Smooth muscle cell (in vitro differentiated cells): ENCODE measurements at regions not wholly inside any gene's neighbourhood (a gene's known extent, or its start where the extent isn't known, plus 50 kb on each side); places are given as distances from the start of the nearest gene placed in this dataset.
A peak's percentile ranks its signal among the peaks of the same experiment; 100 is the strongest.

Source experiments
- DNase-seq: peaks from one replicate; lab custom pipeline; 2025; ENCODE audit not compliant: unreplicated experiment; lab: John Stamatoyannopoulos, UW
- H2AFZ ChIP-seq: fragments of 200-600 bp; sonication (generic); 2 replicates; pipeline ENCODE4 v1.6.0; 2016; ENCODE audit warnings: antibody characterized with exemption, low read depth, mild to moderate bottlenecking
- H3F3A ChIP-seq: fragments of 200-600 bp; sonication (generic); 2 replicates; pipeline ENCODE4 v1.6.0; 2017; ENCODE audit warnings: antibody characterized with exemption, low read depth
- H3K27ac ChIP-seq: fragments of 200-600 bp; sonication (generic); 2 replicates; pipeline ENCODE4 v1.5.1; 2016; ENCODE audit warnings: low read depth, mild to moderate bottlenecking
- H3K27me3 ChIP-seq: fragments of 200-600 bp; sonication (generic); 2 replicates; pipeline ENCODE4 v1.6.1; 2016; ENCODE audit warnings: low read depth, mild to moderate bottlenecking
- H3K36me3 ChIP-seq: fragments of 200-600 bp; sonication (generic); 2 replicates; pipeline ENCODE4 v1.5.1; 2016; ENCODE audit warnings: low read depth
- H3K4me1 ChIP-seq: fragments of 200-600 bp; sonication (generic); 2 replicates; pipeline ENCODE4 v1.5.1; 2016; ENCODE audit warnings: low read depth
- H3K4me2 ChIP-seq: fragments of 200-600 bp; sonication (generic); 2 replicates; pipeline ENCODE4 v1.6.0; 2016; ENCODE audit warnings: mild to moderate bottlenecking
- H3K4me3 ChIP-seq: fragments of 200-600 bp; sonication (generic); 2 replicates; pipeline ENCODE4 v1.5.1; 2016; ENCODE audit warnings: mild to moderate bottlenecking
- H3K79me2 ChIP-seq: fragments of 200-600 bp; sonication (generic); 2 replicates; pipeline ENCODE4 v1.6.0; 2016; ENCODE audit warnings: low read depth, mild to moderate bottlenecking
- H3K9ac ChIP-seq: fragments of 200-600 bp; sonication (generic); 2 replicates; pipeline ENCODE4 v1.6.0; 2016; ENCODE audit warnings: low read depth
- H3K9me3 ChIP-seq: fragments of 200-600 bp; sonication (generic); replicated peaks from 2 replicates; pipeline ENCODE4 v1.5.1; 2016; ENCODE audit warnings: low read depth
- H4K20me1 ChIP-seq: fragments of 200-600 bp; sonication (generic); 2 replicates; pipeline ENCODE4 v1.6.0; 2016; ENCODE audit warnings: low read depth
- WGBS: methylation state at CpG from one replicate; pipeline ENCODE4 v1.1.7; 2016; ENCODE audit warnings: low lambda C conversion rate; 5-methylcytosine and 5-hydroxymethylcytosine counted together
- TF ChIP-seq, protein P1 (sequence below): fragments of 200-600 bp; sonication (generic); IDR thresholded peaks from 2 replicates; pipeline ENCODE4 v1.5.1; 2017; ENCODE audit warnings: borderline replicate concordance, mild to moderate bottlenecking, antibody characterized with exemption; ENCODE audit not compliant: insufficient read depth, poor library complexity, severe bottlenecking

DNA sequence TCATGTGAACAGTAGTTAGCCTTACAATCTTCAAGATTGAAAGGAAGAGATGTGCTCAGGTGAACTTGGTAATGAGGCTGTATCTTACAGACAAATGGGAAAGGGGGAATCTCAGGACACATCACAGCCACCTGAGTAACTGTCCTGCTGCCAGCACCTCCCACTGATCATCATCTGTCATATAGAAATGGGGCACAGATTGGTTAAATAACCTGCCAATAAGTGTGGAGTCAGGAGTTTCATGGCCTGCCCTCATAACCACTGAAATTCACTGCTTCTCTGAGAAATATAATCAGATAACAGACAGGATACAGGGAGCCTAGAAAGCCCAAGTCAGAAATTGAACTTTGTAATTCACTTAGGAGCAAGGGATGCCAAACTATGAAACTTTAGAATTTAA, 64.9 kb upstream of the TAS2R16 start:
- Histone ChIP-seq H4K20me1 (no peaks in the 10 kb centered on the region), H3F3A (peaks cover 6% of the 10 kb centered on the region), H3K9me3 (no peaks in the 10 kb centered on the region), H3K4me3 (no peak overlapping the region), H3K9ac (no peak overlapping the region), H3K27me3 (no peaks in the 10 kb centered on the region), H2AFZ (no peak overlapping the region), H3K79me2 (no peaks in the 10 kb centered on the region), H3K4me1 (peaks cover 10% of the 10 kb centered on the region), H3K4me2 (no peak overlapping the region), H3K36me3 (no peaks in the 10 kb centered on the region), H3K27ac (no peak overlapping the region)
- TF ChIP-seq, protein P1, sequence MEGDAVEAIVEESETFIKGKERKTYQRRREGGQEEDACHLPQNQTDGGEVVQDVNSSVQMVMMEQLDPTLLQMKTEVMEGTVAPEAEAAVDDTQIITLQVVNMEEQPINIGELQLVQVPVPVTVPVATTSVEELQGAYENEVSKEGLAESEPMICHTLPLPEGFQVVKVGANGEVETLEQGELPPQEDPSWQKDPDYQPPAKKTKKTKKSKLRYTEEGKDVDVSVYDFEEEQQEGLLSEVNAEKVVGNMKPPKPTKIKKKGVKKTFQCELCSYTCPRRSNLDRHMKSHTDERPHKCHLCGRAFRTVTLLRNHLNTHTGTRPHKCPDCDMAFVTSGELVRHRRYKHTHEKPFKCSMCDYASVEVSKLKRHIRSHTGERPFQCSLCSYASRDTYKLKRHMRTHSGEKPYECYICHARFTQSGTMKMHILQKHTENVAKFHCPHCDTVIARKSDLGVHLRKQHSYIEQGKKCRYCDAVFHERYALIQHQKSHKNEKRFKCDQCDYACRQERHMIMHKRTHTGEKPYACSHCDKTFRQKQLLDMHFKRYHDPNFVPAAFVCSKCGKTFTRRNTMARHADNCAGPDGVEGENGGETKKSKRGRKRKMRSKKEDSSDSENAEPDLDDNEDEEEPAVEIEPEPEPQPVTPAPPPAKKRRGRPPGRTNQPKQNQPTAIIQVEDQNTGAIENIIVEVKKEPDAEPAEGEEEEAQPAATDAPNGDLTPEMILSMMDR, result no peak
- DNase-seq, result no peak

DNA sequence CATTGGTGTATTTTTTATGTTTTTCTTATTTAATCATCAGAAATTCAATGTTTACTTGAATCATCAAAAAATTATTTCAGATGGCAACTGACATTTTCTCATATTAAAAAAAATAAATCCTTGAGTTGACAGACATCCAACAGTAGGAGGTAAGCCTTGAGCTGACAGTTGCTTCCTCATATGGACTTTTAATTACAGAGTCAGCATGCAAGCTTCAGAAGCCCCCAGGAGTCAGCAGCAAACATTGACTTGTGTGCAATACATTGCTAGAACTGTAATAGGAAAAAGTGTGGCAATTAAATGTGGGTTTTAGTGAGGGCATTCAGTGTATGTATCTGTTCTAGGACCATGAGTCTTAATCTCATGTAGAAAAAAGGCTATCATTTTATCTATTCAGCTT, 62.4 kb upstream of the TAS2R16 start:
- H4K20me1 ChIP-seq, result no peaks in the 10 kb centered on the region
- H3K36me3 ChIP-seq, result no peaks in the 10 kb centered on the region
- peak overlapping the region; percentile 64 for H3K4me2 ChIP-seq
- peaks cover 6% of the 10 kb centered on the region for H3F3A ChIP-seq
- no peaks in the 10 kb centered on the region for H3K9me3 ChIP-seq
- H3K27ac ChIP-seq, result peak overlapping the region; percentile 36
- H2AFZ ChIP-seq, result peak overlapping the region; percentile 26
- TF ChIP-seq, protein P1, result no peak
- no peaks in the 10 kb centered on the region for H3K27me3 ChIP-seq
- no peaks in the 10 kb centered on the region for H3K79me2 ChIP-seq
- H3K9ac ChIP-seq, result no peak overlapping the region
- peaks cover 10% of the 10 kb centered on the region for H3K4me1 ChIP-seq
- no peak overlapping the region for H3K4me3 ChIP-seq
- no peak for DNase-seq

DNA sequence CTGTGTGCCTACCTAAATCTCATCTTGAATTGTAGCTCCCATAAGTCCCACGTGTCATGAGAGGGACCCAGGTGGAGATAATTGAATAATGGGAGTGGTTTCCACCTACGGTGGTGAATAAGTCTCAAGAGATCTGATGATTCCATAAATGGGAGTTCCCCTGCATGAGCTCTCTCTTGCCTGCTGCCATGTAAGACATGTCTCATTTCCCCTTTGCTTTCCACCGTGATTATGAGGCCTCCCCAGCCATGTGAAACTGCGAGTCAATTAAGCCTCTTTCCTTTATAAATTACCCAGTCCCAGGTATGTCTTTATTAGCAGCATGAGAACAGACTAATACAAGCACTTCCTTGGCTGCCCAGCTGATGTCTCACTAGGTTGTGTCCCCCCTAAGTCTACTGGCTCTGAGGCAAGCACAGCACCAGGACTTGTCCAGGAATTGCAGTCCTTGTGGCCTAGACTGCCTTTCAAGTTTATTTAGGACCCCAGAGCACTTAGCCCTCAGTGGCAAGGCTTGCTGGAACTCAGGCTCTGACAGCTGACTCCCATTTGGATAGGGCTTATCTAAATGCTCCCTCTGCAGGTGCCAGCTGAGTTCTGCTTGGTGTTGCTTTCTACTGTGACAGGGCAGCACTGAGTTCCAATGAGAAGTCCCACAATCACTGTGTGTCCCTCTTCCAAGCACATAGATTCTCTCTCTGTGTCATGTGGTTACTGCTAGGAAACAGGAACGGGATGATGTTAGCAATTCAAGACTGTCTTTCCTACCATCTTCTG, 59.0 kb upstream of the TAS2R16 start:
- Histone ChIP-seq H3K4me1 (peaks cover 10% of the 10 kb centered on the region), H4K20me1 (no peaks in the 10 kb centered on the region), H3K4me3 (no peak overlapping the region), H3K79me2 (no peaks in the 10 kb centered on the region), H3K9ac (no peak overlapping the region), H3K27ac (no peak overlapping the region), H3K9me3 (no peaks in the 10 kb centered on the region), H3K36me3 (no peaks in the 10 kb centered on the region), H2AFZ (no peak overlapping the region), H3K27me3 (no peaks in the 10 kb centered on the region), H3K4me2 (no peak overlapping the region), H3F3A (peaks cover 6% of the 10 kb centered on the region)
- WGBS, result 75% methylated on average over 5 of the region's 5 CpGs
- no peak for DNase-seq
- TF ChIP-seq, protein P1, result no peak

DNA sequence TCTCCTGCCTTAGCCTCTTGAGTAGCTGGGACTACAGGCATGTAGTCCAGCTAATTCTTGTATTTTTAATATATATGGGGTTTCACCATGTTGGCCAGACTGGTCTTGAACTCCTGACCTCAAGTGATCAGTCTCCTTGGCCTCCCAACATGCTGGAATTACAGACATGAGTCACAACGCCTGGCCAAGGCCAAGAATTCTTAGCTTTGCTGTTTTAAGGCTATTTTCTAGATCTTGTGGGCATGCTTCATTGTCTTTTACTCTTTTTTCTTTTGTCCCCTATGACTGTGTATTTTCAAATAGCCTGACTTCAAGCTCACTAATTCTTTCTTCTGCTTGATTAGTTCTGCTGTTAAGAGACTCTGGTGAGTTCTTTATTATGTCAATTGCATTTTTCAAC, 56.4 kb upstream of the TAS2R16 start:
- no peak overlapping the region for H3K9ac ChIP-seq
- DNase-seq, result no peak
- H3K4me2 ChIP-seq, result no peak overlapping the region
- no peaks in the 10 kb centered on the region for H4K20me1 ChIP-seq
- no peaks in the 10 kb centered on the region for H3F3A ChIP-seq
- no peaks in the 10 kb centered on the region for H3K9me3 ChIP-seq
- H3K36me3 ChIP-seq, result peaks cover 6% of the 10 kb centered on the region
- H3K4me1 ChIP-seq, result no peaks in the 10 kb centered on the region
- H2AFZ ChIP-seq, result no peak overlapping the region
- TF ChIP-seq, protein P1, result no peak
- H3K4me3 ChIP-seq, result no peak overlapping the region
- 81% methylated on average over 1 of the region's 1 CpG for WGBS
- H3K27ac ChIP-seq, result no peak overlapping the region
- no peaks in the 10 kb centered on the region for H3K79me2 ChIP-seq
- H3K27me3 ChIP-seq, result no peaks in the 10 kb centered on the region
